GM23338 (cell line): ENCODE measurements at regions not wholly inside any gene's neighbourhood (a gene's known extent, or its start where the extent isn't known, plus 50 kb on each side); places are given as distances from the start of the nearest gene placed in this dataset.

ENCODE experiments used
- ATAC-seq: fragments of 200-7000 bp; cut with Tn5 transposase; 3 replicates; pipeline ENCODE4 v1.9.1; 2020
- DNase-seq: peaks from one replicate; pipeline ENCODE4 v3.0.0-alpha.2; 2015; ENCODE audit warnings: low spot score
- H2AFZ ChIP-seq: fragments of 200-600 bp; sonication (generic); 2 replicates; pipeline ENCODE4 v1.8.0; 2016; ENCODE audit warnings: antibody characterized with exemption, mild to moderate bottlenecking, moderate library complexity
- H3F3A ChIP-seq: fragments of 200-600 bp; sonication (generic); replicated peaks from 2 replicates; pipeline ENCODE4 v1.8.0; 2017; ENCODE audit warnings: antibody characterized with exemption, mixed run types, low read depth
- H3K27ac ChIP-seq: fragments of 200-600 bp; sonication (generic); 2 replicates; pipeline ENCODE4 v1.6.1; 2016; ENCODE audit warnings: low read depth
- H3K27me3 ChIP-seq: fragments of 200-600 bp; sonication (generic); 2 replicates; pipeline ENCODE4 v1.8.0; 2016; ENCODE audit warnings: mild to moderate bottlenecking, mixed run types, moderate library complexity; ENCODE audit not compliant: insufficient read depth
- H3K36me3 ChIP-seq: fragments of 200-600 bp; sonication (generic); 2 replicates; pipeline ENCODE4 v1.8.0; 2016; ENCODE audit warnings: mild to moderate bottlenecking; ENCODE audit not compliant: insufficient read depth
- H3K4me1 ChIP-seq: fragments of 200-600 bp; sonication (generic); 2 replicates; pipeline ENCODE4 v1.8.0; 2016; ENCODE audit warnings: mild to moderate bottlenecking, moderate library complexity; ENCODE audit not compliant: insufficient read depth
- H3K4me2 ChIP-seq: fragments of 200-600 bp; sonication (generic); 2 replicates; pipeline ENCODE4 v1.7.1; 2017; ENCODE audit warnings: mixed run types
- H3K4me3 ChIP-seq: fragments of 200-600 bp; sonication (generic); 2 replicates; pipeline ENCODE4 v1.6.1; 2016; ENCODE audit warnings: mixed run types
- H3K79me2 ChIP-seq: fragments of 200-600 bp; sonication (generic); replicated peaks from 2 replicates; pipeline ENCODE4 v1.8.0; 2017; ENCODE audit warnings: mild to moderate bottlenecking; ENCODE audit not compliant: insufficient read depth
- H3K9me2 ChIP-seq: fragments of 200-600 bp; sonication (generic); 2 replicates; pipeline ENCODE4 v1.8.0; 2017; ENCODE audit not compliant: insufficient read depth
- H4K20me1 ChIP-seq: fragments of 200-600 bp; sonication (generic); replicated peaks from 2 replicates; pipeline ENCODE4 v1.8.0; 2017; ENCODE audit warnings: mild to moderate bottlenecking; ENCODE audit not compliant: insufficient read depth
- H3K27ac Mint-ChIP-seq: 2 replicates; pipeline ENCODE4 v1.8.0; 2020; ENCODE audit warnings: inconsistent platforms, mild to moderate bottlenecking, moderate library complexity, mixed read lengths
- H3K27me3 Mint-ChIP-seq: 3 replicates; pipeline ENCODE4 v1.8.0; 2022; ENCODE audit warnings: low read depth, mild to moderate bottlenecking, moderate library complexity, mixed read lengths, inconsistent platforms; ENCODE audit not compliant: insufficient read depth, poor library complexity
- H3K36me3 Mint-ChIP-seq: 3 replicates; pipeline ENCODE4 v1.8.0; 2021; ENCODE audit warnings: low read depth, mild to moderate bottlenecking, inconsistent platforms, moderate library complexity, mixed read lengths
- H3K4me1 Mint-ChIP-seq: 3 replicates; pipeline ENCODE4 v1.8.0; 2020; ENCODE audit warnings: mild to moderate bottlenecking, inconsistent platforms, mixed read lengths
- H3K4me3 Mint-ChIP-seq: 3 replicates; pipeline ENCODE4 v1.8.0; 2021; ENCODE audit warnings: moderate library complexity, mild to moderate bottlenecking, inconsistent platforms, mixed read lengths
- H3K9me3 Mint-ChIP-seq: 3 replicates; pipeline ENCODE4 v1.8.0; 2020; ENCODE audit warnings: moderate library complexity, mild to moderate bottlenecking, inconsistent platforms, mixed read lengths
- EZH2phosphoT487 ChIP-seq: fragments of 200-600 bp; sonication (generic); IDR thresholded peaks from one replicate; pipeline ENCODE4 v1.8.1; 2018; ENCODE audit warnings: antibody characterized with exemption; ENCODE audit not compliant: unreplicated experiment
- JUNB ChIP-seq: IDR thresholded peaks from one replicate; pipeline ENCODE4 v1.6.1; 2016; ENCODE audit warnings: antibody characterized with exemption; ENCODE audit not compliant: unreplicated experiment
- NANOG ChIP-seq: IDR thresholded peaks from 2 replicates; pipeline ENCODE4 v1.6.1; 2016; ENCODE audit warnings: antibody characterized with exemption, borderline replicate concordance
- POLR2AphosphoS5 ChIP-seq: IDR thresholded peaks from 2 replicates; pipeline ENCODE4 v1.6.1; 2016; ENCODE audit warnings: antibody characterized with exemption, low read depth
- STAT1 ChIP-seq: IDR thresholded peaks from one replicate; pipeline ENCODE4 v1.6.1; 2016; ENCODE audit warnings: antibody characterized with exemption; ENCODE audit not compliant: unreplicated experiment
- ZNF114 ChIP-seq: fragments of 250-450 bp; sonication (Bioruptor Pico); IDR thresholded peaks from 2 replicates; pipeline ENCODE4 v1.5.0; 2020; ENCODE audit warnings: mild to moderate bottlenecking, moderate library complexity
- ZNF331 ChIP-seq: fragments of 250-450 bp; sonication (Bioruptor Pico); IDR thresholded peaks from 2 replicates; pipeline ENCODE4 v1.5.0; 2020; ENCODE audit warnings: low read depth, mild to moderate bottlenecking, moderate library complexity
- TF ChIP-seq, protein P1 (sequence below), 2 experiments: fragments of 200-600 bp in 1 of 2; sonication (generic) in 1 of 2; conservative IDR thresholded peaks; 2 replicates each; pipeline versions ENCODE4 v1.5.1 to v1.6.1; 2016 to 2017; ENCODE audit warnings: antibody characterized with exemption in 2 of 2, low read depth in 2 of 2, mild to moderate bottlenecking in 2 of 2, moderate library complexity in 1 of 2
- TF ChIP-seq, protein P2 (sequence below): fragments of 250-450 bp; sonication (Bioruptor Pico); IDR thresholded peaks from 2 replicates; pipeline ENCODE4 v1.5.0; 2020; ENCODE audit warnings: mild to moderate bottlenecking, moderate library complexity
- TF ChIP-seq, protein P3 (sequence below): IDR thresholded peaks from 2 replicates; pipeline ENCODE4 v1.6.1; 2016; ENCODE audit warnings: antibody characterized with exemption

DNA sequence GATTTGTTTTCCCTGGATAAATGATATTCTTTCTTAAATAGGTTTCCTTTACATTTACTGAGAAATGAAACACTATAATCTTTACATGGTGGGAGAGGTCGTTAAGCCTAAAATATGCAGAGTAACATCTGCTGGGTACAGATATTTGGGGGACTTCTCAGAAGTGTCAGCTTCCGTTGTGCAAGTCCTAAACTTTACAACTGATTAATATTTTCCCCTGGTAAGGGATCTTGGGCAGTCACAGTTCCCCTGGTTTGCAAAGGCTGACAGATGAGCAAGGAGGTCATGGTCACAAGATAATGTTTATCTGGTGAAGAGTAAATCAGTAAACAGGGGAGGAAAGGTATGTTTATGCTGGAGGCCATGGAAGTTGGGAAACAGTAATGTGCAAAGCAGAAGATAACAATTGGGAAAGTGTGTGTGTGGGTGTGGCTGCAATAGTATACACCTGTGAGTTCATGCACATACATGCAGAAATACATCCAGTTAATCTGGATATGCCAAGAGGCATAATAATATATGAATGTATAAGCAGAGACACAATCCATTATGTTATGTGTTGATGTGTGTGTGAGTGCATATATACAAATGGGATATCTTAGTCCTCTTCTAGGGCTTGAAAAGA is 508.2 kb upstream of the FAM241A start:
- no peak for TF ChIP-seq ZNF331 (CRISPR knock-in tag)
- TF ChIP-seq EZH2phosphoT487 = no peak
- TF ChIP-seq, protein P1, sequence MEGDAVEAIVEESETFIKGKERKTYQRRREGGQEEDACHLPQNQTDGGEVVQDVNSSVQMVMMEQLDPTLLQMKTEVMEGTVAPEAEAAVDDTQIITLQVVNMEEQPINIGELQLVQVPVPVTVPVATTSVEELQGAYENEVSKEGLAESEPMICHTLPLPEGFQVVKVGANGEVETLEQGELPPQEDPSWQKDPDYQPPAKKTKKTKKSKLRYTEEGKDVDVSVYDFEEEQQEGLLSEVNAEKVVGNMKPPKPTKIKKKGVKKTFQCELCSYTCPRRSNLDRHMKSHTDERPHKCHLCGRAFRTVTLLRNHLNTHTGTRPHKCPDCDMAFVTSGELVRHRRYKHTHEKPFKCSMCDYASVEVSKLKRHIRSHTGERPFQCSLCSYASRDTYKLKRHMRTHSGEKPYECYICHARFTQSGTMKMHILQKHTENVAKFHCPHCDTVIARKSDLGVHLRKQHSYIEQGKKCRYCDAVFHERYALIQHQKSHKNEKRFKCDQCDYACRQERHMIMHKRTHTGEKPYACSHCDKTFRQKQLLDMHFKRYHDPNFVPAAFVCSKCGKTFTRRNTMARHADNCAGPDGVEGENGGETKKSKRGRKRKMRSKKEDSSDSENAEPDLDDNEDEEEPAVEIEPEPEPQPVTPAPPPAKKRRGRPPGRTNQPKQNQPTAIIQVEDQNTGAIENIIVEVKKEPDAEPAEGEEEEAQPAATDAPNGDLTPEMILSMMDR (conservative IDR thresholded peaks at IDR 0.05; ENCODE audit: low read depth in 2 of 2) = no peak
- no peaks in the 10 kb centered on the region for H3K9me2 ChIP-seq
- H3K27ac ChIP-seq = no peak overlapping the region
- no peaks in the 10 kb centered on the region for H3K36me3 Mint-ChIP-seq
- H3K27me3 Mint-ChIP-seq = no peaks in the 10 kb centered on the region
- no peak overlapping the region for H3K27ac Mint-ChIP-seq
- H3K4me3 Mint-ChIP-seq = no peak overlapping the region
- DNase-seq = no peak
- no peak overlapping the region for H3K4me3 ChIP-seq
- no peaks in the 10 kb centered on the region for H3K9me3 Mint-ChIP-seq
- H4K20me1 ChIP-seq = no peaks in the 10 kb centered on the region
- no peak for ATAC-seq
- H3K4me2 ChIP-seq = no peak overlapping the region
- H3K4me1 Mint-ChIP-seq = no peaks in the 10 kb centered on the region
- no peaks in the 10 kb centered on the region for H3K79me2 ChIP-seq
- H3K4me1 ChIP-seq = no peaks in the 10 kb centered on the region
- no peaks in the 10 kb centered on the region for H3F3A ChIP-seq
- H3K36me3 ChIP-seq = no peaks in the 10 kb centered on the region
- no peak overlapping the region for H2AFZ ChIP-seq
- H3K27me3 ChIP-seq = no peaks in the 10 kb centered on the region

DNA sequence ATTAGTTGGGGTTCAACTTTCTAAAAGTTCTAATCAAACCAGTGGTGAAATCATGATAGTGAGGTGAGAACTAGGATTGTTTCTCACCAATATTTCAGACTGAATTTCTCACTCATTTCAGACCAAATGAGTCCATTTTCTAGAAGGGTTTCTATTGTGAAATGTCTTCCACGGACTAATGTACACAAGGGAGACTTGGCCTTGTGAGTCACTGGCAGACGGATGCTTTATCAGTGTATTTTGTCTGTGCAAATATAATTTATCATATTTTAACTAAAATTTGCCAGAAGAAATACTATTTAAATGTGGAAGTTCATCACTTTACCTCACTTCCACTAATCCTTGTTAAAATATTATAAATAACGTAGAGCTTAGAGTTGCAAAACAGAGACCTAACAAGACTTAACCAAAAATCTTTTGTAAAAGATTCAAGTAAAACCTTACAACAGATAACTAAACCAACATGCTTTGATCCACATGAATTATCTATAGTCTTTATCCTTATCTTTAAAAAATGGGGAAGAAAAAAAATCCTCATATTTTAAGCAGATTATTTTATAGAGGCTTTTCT is 506.0 kb upstream of the FAM241A start:
- no peaks in the 10 kb centered on the region for H3K4me1 ChIP-seq
- no peaks in the 10 kb centered on the region for H3F3A ChIP-seq
- H3K27ac ChIP-seq = no peak overlapping the region
- H3K4me3 ChIP-seq = no peak overlapping the region
- H3K4me1 Mint-ChIP-seq = no peaks in the 10 kb centered on the region
- H3K9me2 ChIP-seq = no peaks in the 10 kb centered on the region
- H3K36me3 ChIP-seq = no peaks in the 10 kb centered on the region
- ATAC-seq = no peak
- no peaks in the 10 kb centered on the region for H3K27me3 Mint-ChIP-seq
- no peak overlapping the region for H3K27ac Mint-ChIP-seq
- no peaks in the 10 kb centered on the region for H4K20me1 ChIP-seq
- H3K9me3 Mint-ChIP-seq = no peaks in the 10 kb centered on the region
- no peak for DNase-seq
- no peaks in the 10 kb centered on the region for H3K79me2 ChIP-seq
- no peak overlapping the region for H3K4me2 ChIP-seq
- H3K4me3 Mint-ChIP-seq = no peak overlapping the region
- no peaks in the 10 kb centered on the region for H3K36me3 Mint-ChIP-seq
- H3K27me3 ChIP-seq = no peaks in the 10 kb centered on the region
- no peak overlapping the region for H2AFZ ChIP-seq
- TF ChIP-seq EZH2phosphoT487 = no peak
- TF ChIP-seq, protein P2, sequence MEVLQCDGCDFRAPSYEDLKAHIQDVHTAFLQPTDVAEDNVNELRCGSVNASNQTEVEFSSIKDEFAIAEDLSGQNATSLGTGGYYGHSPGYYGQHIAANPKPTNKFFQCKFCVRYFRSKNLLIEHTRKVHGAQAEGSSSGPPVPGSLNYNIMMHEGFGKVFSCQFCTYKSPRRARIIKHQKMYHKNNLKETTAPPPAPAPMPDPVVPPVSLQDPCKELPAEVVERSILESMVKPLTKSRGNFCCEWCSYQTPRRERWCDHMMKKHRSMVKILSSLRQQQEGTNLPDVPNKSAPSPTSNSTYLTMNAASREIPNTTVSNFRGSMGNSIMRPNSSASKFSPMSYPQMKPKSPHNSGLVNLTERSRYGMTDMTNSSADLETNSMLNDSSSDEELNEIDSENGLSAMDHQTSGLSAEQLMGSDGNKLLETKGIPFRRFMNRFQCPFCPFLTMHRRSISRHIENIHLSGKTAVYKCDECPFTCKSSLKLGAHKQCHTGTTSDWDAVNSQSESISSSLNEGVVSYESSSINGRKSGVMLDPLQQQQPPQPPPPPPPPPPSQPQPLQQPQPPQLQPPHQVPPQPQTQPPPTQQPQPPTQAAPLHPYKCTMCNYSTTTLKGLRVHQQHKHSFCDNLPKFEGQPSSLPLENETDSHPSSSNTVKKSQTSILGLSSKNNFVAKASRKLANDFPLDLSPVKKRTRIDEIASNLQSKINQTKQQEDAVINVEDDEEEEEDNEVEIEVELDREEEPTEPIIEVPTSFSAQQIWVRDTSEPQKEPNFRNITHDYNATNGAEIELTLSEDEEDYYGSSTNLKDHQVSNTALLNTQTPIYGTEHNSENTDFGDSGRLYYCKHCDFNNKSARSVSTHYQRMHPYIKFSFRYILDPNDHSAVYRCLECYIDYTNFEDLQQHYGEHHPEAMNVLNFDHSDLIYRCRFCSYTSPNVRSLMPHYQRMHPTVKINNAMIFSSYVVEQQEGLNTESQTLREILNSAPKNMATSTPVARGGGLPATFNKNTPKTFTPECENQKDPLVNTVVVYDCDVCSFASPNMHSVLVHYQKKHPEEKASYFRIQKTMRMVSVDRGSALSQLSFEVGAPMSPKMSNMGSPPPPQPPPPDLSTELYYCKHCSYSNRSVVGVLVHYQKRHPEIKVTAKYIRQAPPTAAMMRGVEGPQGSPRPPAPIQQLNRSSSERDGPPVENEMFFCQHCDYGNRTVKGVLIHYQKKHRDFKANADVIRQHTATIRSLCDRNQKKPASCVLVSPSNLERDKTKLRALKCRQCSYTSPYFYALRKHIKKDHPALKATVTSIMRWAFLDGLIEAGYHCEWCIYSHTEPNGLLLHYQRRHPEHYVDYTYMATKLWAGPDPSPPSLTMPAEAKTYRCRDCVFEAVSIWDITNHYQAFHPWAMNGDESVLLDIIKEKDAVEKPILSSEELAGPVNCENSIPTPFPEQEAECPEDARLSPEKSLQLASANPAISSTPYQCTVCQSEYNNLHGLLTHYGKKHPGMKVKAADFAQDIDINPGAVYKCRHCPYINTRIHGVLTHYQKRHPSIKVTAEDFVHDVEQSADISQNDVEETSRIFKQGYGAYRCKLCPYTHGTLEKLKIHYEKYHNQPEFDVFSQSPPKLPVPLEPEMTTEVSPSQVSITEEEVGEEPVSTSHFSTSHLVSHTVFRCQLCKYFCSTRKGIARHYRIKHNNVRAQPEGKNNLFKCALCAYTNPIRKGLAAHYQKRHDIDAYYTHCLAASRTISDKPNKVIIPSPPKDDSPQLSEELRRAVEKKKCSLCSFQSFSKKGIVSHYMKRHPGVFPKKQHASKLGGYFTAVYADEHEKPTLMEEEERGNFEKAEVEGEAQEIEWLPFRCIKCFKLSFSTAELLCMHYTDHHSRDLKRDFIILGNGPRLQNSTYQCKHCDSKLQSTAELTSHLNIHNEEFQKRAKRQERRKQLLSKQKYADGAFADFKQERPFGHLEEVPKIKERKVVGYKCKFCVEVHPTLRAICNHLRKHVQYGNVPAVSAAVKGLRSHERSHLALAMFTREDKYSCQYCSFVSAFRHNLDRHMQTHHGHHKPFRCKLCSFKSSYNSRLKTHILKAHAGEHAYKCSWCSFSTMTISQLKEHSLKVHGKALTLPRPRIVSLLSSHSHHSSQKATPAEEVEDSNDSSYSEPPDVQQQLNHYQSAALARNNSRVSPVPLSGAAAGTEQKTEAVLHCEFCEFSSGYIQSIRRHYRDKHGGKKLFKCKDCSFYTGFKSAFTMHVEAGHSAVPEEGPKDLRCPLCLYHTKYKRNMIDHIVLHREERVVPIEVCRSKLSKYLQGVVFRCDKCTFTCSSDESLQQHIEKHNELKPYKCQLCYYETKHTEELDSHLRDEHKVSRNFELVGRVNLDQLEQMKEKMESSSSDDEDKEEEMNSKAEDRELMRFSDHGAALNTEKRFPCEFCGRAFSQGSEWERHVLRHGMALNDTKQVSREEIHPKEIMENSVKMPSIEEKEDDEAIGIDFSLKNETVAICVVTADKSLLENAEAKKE (CRISPR knock-in tag) = no peak
- no peak for TF ChIP-seq STAT1
- TF ChIP-seq JUNB = no peak
- TF ChIP-seq, protein P3, sequence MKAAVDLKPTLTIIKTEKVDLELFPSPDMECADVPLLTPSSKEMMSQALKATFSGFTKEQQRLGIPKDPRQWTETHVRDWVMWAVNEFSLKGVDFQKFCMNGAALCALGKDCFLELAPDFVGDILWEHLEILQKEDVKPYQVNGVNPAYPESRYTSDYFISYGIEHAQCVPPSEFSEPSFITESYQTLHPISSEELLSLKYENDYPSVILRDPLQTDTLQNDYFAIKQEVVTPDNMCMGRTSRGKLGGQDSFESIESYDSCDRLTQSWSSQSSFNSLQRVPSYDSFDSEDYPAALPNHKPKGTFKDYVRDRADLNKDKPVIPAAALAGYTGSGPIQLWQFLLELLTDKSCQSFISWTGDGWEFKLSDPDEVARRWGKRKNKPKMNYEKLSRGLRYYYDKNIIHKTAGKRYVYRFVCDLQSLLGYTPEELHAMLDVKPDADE = no peak
- TF ChIP-seq, protein P1 (conservative IDR thresholded peaks at IDR 0.05; ENCODE audit: low read depth in 2 of 2) = no peak
- TF ChIP-seq NANOG = no peak
- no peak for TF ChIP-seq ZNF331 (CRISPR knock-in tag)
- no peak for TF ChIP-seq POLR2AphosphoS5
- no peak for TF ChIP-seq ZNF114 (CRISPR knock-in tag)
